ENCODE measurements at regions not wholly inside any gene's neighbourhood (a gene's known extent, or its start where the extent isn't known, plus 50 kb on each side); places are given as distances from the start of the nearest gene placed in this dataset.

DNA sequence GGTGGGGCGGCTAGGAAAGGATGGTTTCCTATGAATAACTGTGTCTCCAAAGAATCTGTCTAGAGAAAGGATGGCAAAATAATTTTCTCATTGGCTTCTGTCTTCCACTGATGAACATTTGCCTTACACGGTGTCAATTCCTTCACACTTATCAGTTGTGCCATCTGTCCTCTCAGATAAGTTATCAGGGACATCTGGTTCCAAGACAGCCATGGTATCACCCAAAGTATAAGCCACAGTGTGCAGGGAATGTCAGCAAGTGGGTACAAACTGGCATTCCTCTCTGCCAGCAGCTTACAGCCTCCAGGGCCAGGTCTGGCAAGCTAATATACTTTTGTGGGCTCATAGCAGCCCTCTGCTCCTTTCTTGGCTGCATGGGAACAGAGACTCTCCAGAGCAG, 1092.0 kb downstream of the EFNA5 start:
- H3K9me3 ChIP-seq: no peaks in the 10 kb centered on the region
- no peaks in the 10 kb centered on the region for H3K36me3 ChIP-seq
- no peaks in the 10 kb centered on the region for H3K27me3 ChIP-seq
- no peak overlapping the region for H3K4me3 ChIP-seq
- DNase-seq (no peak), ATAC-seq (no peak)
- WGBS, 4 donors: 84 to 90% (median 88%) methylated on average over 2 of the region's 2 CpGs
- intact Hi-C loops (cut with DNase I): loop anchor here in 1 of 10 donors (10.0 kb wide), 1 partner anchor 526 kb away; no protein-coding TSS in a partner anchor
- no peak overlapping the region for H3K27ac ChIP-seq
- TF ChIP-seq, protein P1, sequence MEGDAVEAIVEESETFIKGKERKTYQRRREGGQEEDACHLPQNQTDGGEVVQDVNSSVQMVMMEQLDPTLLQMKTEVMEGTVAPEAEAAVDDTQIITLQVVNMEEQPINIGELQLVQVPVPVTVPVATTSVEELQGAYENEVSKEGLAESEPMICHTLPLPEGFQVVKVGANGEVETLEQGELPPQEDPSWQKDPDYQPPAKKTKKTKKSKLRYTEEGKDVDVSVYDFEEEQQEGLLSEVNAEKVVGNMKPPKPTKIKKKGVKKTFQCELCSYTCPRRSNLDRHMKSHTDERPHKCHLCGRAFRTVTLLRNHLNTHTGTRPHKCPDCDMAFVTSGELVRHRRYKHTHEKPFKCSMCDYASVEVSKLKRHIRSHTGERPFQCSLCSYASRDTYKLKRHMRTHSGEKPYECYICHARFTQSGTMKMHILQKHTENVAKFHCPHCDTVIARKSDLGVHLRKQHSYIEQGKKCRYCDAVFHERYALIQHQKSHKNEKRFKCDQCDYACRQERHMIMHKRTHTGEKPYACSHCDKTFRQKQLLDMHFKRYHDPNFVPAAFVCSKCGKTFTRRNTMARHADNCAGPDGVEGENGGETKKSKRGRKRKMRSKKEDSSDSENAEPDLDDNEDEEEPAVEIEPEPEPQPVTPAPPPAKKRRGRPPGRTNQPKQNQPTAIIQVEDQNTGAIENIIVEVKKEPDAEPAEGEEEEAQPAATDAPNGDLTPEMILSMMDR (IDR thresholded peaks at IDR 0.05): no peak
- TF ChIP-seq POLR2A (IDR thresholded peaks at IDR 0.05): no peak
- H3K4me1 ChIP-seq: no peaks in the 10 kb centered on the region

DNA sequence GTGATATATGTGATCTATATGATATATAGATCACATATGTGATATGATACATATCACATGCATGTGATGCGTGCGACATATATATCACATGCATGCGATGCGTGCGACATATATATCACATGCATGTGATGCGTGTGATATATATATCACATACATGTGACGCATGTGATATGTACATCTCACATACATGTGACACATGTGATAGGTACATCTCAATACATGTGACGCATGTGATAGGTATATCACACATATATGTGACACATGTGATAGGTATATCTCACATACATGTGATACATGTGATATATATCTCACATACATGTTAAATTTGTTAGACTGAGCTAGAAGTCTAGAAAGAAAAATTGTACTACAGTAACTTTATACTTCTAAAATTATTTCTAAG, 1095.9 kb downstream of the EFNA5 start:
- Histone ChIP-seq H3K9me3 (peaks cover 0 to 4% (median 0%) of the 10 kb centered on the region in 12 donors), H3K4me1 (no peaks in the 10 kb centered on the region), H3K27me3 (no peaks in the 10 kb centered on the region), H3K4me3 (no peak overlapping the region), H3K27ac (no peak overlapping the region), H3K36me3 (no peaks in the 10 kb centered on the region)
- intact Hi-C loops (cut with DNase I): loop anchor here in 1 of 10 donors (10.0 kb wide), 1 partner anchor 530 kb away; no protein-coding TSS in a partner anchor
- TF ChIP-seq, protein P1 (IDR thresholded peaks at IDR 0.05): no peak
- no peak for TF ChIP-seq POLR2A (IDR thresholded peaks at IDR 0.05)
- 96 to 98% (median 97%) methylated on average over 8 of the region's 8 CpGs for WGBS, 4 donors
- no peak for ATAC-seq
- DNase-seq: no peak

DNA sequence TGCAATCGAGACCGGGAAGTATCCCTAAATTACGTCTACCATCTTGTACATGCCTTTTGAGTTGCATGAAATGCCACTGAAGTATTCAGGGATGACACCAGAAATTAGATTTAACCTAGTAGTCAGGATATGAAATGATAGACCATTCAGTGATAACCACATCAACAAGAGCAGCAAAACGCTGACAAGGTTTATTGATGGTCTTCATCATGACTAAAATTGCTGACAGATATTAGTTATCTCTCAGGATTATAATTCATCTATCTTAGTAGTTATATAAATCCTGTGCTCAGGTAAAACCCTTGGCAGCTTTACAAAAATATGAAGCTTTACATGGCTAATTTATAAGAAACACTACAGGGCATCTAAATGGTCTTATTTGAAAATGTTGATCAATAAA, 1104.7 kb downstream of the EFNA5 start:
- TF ChIP-seq, protein P1 (IDR thresholded peaks at IDR 0.05): no peak
- no peak for TF ChIP-seq POLR2A (IDR thresholded peaks at IDR 0.05)
- no peak overlapping the region for H3K27ac ChIP-seq
- H3K9me3 ChIP-seq: peaks cover 0 to 11% (median 0%) of the 10 kb centered on the region in 12 donors
- ATAC-seq: no peak
- H3K4me1 ChIP-seq: no peaks in the 10 kb centered on the region
- no peak for DNase-seq
- intact Hi-C loops (cut with DNase I): no loop called here
- no peak overlapping the region for H3K4me3 ChIP-seq
- no peaks in the 10 kb centered on the region for H3K36me3 ChIP-seq
- H3K27me3 ChIP-seq: no peaks in the 10 kb centered on the region
- WGBS, 4 donors: 64 to 96% (median 94%) methylated on average over 4 of the region's 4 CpGs

DNA sequence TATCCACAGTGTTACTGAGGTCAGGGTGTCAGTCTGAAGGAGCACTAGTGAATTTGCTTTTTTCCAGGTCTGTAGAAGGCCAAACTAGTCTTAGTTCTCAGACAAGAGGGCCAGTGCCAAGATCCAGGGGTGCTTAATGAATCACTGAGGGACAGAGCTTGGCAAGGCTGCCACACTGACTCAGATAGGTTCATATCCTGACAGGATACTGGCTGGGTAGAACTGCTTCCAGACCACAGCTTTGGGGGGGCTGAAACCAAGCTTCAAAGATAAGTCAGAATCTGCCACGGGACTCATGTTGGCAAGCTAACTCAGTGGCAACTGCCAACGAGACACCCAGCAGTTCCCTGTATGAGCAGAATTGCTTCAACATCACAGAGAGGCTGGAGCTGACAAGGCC, 1125.4 kb downstream of the EFNA5 start:
- DNase-seq (no peak), ATAC-seq (no peak)
- Histone ChIP-seq H3K27ac (no peak overlapping the region), H3K27me3 (no peaks in the 10 kb centered on the region), H3K4me3 (no peak overlapping the region), H3K4me1 (no peaks in the 10 kb centered on the region), H3K36me3 (no peaks in the 10 kb centered on the region), H3K9me3 (peaks cover 0 to 54% (median 27%) of the 10 kb centered on the region in 12 donors)
- TF ChIP-seq, protein P1 (IDR thresholded peaks at IDR 0.05): no peak
- no peak for TF ChIP-seq POLR2A (IDR thresholded peaks at IDR 0.05)
- intact Hi-C loops (cut with DNase I): no loop called here
- 42 to 47% (median 45%) methylated on average over 2 of the region's 2 CpGs for WGBS, 4 donors
